Hepatocyte (in vitro differentiated cells): ENCODE measurements at regions not wholly inside any gene's neighbourhood (a gene's known extent, or its start where the extent isn't known, plus 50 kb on each side); places are given as distances from the start of the nearest gene placed in this dataset.

Experiments used
- DNase-seq: peaks from one replicate; pipeline ENCODE4 v3.0.0-alpha.2; 2016; ENCODE audit warnings: low spot score
- H2AFZ ChIP-seq: fragments of 200-600 bp; sonication (generic); 2 replicates; pipeline ENCODE4 v1.6.0; 2016; ENCODE audit warnings: antibody characterized with exemption, mild to moderate bottlenecking
- H3K27ac ChIP-seq: fragments of 200-600 bp; sonication (generic); 2 replicates; pipeline ENCODE4 v1.5.1; 2016; ENCODE audit warnings: mild to moderate bottlenecking
- H3K27me3 ChIP-seq: fragments of 200-600 bp; sonication (generic); 2 replicates; pipeline ENCODE4 v1.6.1; 2016
- H3K36me3 ChIP-seq: fragments of 200-600 bp; sonication (generic); replicated peaks from 2 replicates; pipeline ENCODE4 v1.5.1; 2016; ENCODE audit warnings: low read depth; ENCODE audit not compliant: insufficient read depth
- H3K4me1 ChIP-seq: fragments of 200-600 bp; sonication (generic); 2 replicates; pipeline ENCODE4 v1.5.1; 2016; ENCODE audit warnings: mild to moderate bottlenecking, moderate library complexity; ENCODE audit not compliant: insufficient read depth
- H3K4me2 ChIP-seq: fragments of 200-600 bp; sonication (generic); 2 replicates; pipeline ENCODE4 v1.6.0; 2016
- H3K4me3 ChIP-seq: fragments of 200-600 bp; sonication (generic); 2 replicates; pipeline ENCODE4 v1.5.1; 2016; ENCODE audit warnings: mild to moderate bottlenecking
- H3K79me2 ChIP-seq: fragments of 200-600 bp; sonication (generic); 2 replicates; pipeline ENCODE4 v1.6.0; 2017; ENCODE audit warnings: mild to moderate bottlenecking
- H3K9me2 ChIP-seq: fragments of 200-600 bp; sonication (generic); replicated peaks from 2 replicates; pipeline ENCODE4 v1.6.0; 2017; ENCODE audit warnings: mild to moderate bottlenecking; ENCODE audit not compliant: insufficient read depth
- H3K9me3 ChIP-seq: fragments of 200-600 bp; sonication (generic); 2 replicates; pipeline ENCODE4 v1.5.1; 2016; ENCODE audit warnings: low read depth, mild to moderate bottlenecking
- H4K20me1 ChIP-seq: fragments of 200-600 bp; sonication (generic); 2 replicates; pipeline ENCODE4 v1.6.0; 2016; ENCODE audit warnings: mild to moderate bottlenecking; ENCODE audit not compliant: insufficient read depth, poor library complexity, severe bottlenecking
- EZH2 ChIP-seq: fragments of 200-600 bp; sonication (generic); IDR thresholded peaks from 2 replicates; pipeline ENCODE4 v1.6.1; 2016; ENCODE audit warnings: antibody characterized with exemption, mild to moderate bottlenecking, borderline replicate concordance
- EZH2phosphoT487 ChIP-seq: fragments of 200-600 bp; sonication (generic); IDR thresholded peaks from one replicate; pipeline ENCODE4 v1.6.1; 2018; ENCODE audit warnings: antibody characterized with exemption, mild to moderate bottlenecking, low read depth, moderate library complexity; ENCODE audit not compliant: unreplicated experiment, severe bottlenecking
- WGBS: methylation state at CpG from one replicate; pipeline ENCODE4 v1.1.6; 2016; ENCODE audit warnings: low lambda C conversion rate; ENCODE audit errors: missing lambda C conversion rate; 5-methylcytosine and 5-hydroxymethylcytosine counted together
- TF ChIP-seq, protein P1 (sequence below): fragments of 200-600 bp; sonication (generic); IDR thresholded peaks from 2 replicates; pipeline ENCODE4 v1.5.1; 2016; ENCODE audit warnings: antibody characterized with exemption, mild to moderate bottlenecking; ENCODE audit not compliant: poor library complexity

DNA sequence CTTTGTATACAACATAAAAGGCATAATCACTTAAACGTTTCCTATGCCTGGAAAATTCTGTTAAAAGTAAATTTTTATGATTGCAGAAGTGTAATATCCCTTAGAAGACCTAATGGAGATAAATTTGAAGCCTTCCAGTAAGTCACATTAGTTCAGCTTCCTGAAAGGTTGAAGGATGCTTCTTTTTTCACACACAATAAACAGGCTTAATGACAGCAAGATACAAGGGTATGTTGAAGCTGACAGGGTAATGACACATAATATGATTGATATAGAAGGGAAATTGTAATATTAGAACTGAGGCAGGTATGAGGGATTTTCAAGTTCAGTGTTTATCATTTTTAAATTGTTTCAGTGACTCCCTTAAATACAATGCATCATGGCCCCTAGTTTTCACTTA is 161.8 kb upstream of the NAALADL2 start:
- no peak overlapping the region for H3K27ac ChIP-seq
- H3K9me3 ChIP-seq: no peaks in the 10 kb centered on the region
- DNase-seq: no peak
- H2AFZ ChIP-seq: no peak overlapping the region
- TF ChIP-seq EZH2 (no peak), EZH2phosphoT487 (no peak)
- TF ChIP-seq, protein P1, sequence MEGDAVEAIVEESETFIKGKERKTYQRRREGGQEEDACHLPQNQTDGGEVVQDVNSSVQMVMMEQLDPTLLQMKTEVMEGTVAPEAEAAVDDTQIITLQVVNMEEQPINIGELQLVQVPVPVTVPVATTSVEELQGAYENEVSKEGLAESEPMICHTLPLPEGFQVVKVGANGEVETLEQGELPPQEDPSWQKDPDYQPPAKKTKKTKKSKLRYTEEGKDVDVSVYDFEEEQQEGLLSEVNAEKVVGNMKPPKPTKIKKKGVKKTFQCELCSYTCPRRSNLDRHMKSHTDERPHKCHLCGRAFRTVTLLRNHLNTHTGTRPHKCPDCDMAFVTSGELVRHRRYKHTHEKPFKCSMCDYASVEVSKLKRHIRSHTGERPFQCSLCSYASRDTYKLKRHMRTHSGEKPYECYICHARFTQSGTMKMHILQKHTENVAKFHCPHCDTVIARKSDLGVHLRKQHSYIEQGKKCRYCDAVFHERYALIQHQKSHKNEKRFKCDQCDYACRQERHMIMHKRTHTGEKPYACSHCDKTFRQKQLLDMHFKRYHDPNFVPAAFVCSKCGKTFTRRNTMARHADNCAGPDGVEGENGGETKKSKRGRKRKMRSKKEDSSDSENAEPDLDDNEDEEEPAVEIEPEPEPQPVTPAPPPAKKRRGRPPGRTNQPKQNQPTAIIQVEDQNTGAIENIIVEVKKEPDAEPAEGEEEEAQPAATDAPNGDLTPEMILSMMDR: no peak
- H3K79me2 ChIP-seq: no peaks in the 10 kb centered on the region
- WGBS: 74% methylated on average over 1 of the region's 1 CpG
- no peaks in the 10 kb centered on the region for H3K4me1 ChIP-seq
- H3K9me2 ChIP-seq: no peaks in the 10 kb centered on the region
- H3K4me2 ChIP-seq: no peak overlapping the region
- no peaks in the 10 kb centered on the region for H3K27me3 ChIP-seq
- H3K4me3 ChIP-seq: no peak overlapping the region
- H3K36me3 ChIP-seq: no peaks in the 10 kb centered on the region
- H4K20me1 ChIP-seq: no peaks in the 10 kb centered on the region

DNA sequence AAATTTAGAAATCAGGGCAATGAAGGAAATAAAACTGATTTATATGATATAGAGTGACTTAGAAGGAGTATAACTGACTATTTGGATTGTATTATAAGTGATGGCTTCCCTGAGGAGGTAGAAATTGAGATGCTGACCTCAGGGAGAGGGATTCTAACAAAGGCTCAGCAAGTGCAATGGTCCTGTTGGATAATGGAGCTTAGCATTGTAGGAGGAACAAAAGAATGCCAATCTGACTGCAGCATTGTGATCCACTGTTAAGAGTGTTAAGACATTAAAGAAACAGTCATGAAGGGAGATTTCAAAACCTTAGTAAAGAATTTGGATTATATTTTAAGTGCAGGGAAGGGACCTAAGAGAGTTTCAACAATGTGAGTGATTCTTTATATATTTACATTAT is 158.4 kb upstream of the NAALADL2 start:
- H3K27ac ChIP-seq: no peak overlapping the region
- no peaks in the 10 kb centered on the region for H3K9me2 ChIP-seq
- H3K4me3 ChIP-seq: no peak overlapping the region
- H3K4me2 ChIP-seq: no peak overlapping the region
- TF ChIP-seq EZH2: no peak
- no peak for TF ChIP-seq EZH2phosphoT487
- TF ChIP-seq, protein P1: no peak
- H3K79me2 ChIP-seq: no peaks in the 10 kb centered on the region
- H3K27me3 ChIP-seq: no peaks in the 10 kb centered on the region
- no peaks in the 10 kb centered on the region for H3K9me3 ChIP-seq
- H4K20me1 ChIP-seq: no peaks in the 10 kb centered on the region
- no peaks in the 10 kb centered on the region for H3K4me1 ChIP-seq
- no peaks in the 10 kb centered on the region for H3K36me3 ChIP-seq
- H2AFZ ChIP-seq: no peak overlapping the region
- DNase-seq: no peak

DNA sequence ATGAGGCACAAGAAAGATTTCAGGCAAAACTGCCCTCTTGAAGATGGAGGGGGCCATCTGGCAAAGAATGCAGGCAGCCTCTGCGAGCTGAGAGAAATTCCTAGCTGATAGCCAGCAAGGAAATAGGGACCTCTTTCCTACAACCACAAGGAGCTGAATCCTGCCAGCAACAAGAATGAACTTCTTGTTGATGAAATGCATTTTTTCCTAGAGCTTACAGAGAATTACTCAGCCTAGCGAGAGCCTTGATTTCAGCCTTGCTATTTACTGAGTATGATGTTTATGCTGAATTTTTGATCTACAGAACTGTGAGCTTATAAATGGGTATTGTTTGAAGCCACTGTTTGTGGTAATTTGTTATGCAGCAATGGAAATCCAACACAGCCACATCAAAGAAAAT is 148.5 kb upstream of the NAALADL2 start:
- Histone ChIP-seq H3K27ac (no peak overlapping the region), H3K4me3 (no peak overlapping the region), H3K9me2 (no peaks in the 10 kb centered on the region), H2AFZ (no peak overlapping the region), H3K36me3 (no peaks in the 10 kb centered on the region), H3K79me2 (no peaks in the 10 kb centered on the region), H4K20me1 (no peaks in the 10 kb centered on the region), H3K4me1 (no peaks in the 10 kb centered on the region), H3K27me3 (no peaks in the 10 kb centered on the region), H3K4me2 (no peak overlapping the region), H3K9me3 (no peaks in the 10 kb centered on the region)
- 75% methylated on average over 2 of the region's 2 CpGs for WGBS
- TF ChIP-seq, protein P1: no peak
- TF ChIP-seq EZH2phosphoT487 (no peak), EZH2 (no peak)
- no peak for DNase-seq

DNA sequence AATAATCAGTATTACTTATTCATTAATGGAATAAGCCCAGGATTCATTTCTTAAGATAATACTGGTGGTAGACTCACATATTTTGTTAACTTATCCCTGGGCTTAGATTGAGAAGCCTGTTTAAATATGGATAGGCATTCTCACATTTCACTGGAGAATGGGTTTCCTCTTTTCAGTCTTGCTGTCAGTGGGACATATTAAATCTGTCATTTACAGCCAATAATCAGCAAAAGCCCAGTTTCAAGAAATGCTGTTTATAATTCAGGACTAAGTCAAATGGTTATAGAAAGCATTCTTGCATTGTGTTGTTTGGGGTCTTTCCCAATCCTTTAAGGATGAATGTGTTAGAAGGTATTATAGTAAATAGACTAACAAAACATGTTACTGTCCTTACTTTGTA is 143.7 kb upstream of the NAALADL2 start:
- Histone ChIP-seq H3K27me3 (no peaks in the 10 kb centered on the region), H4K20me1 (no peaks in the 10 kb centered on the region), H3K27ac (no peak overlapping the region), H3K9me3 (no peaks in the 10 kb centered on the region), H3K4me1 (no peaks in the 10 kb centered on the region), H2AFZ (no peak overlapping the region), H3K36me3 (no peaks in the 10 kb centered on the region), H3K4me2 (no peak overlapping the region), H3K4me3 (no peak overlapping the region), H3K79me2 (no peaks in the 10 kb centered on the region), H3K9me2 (no peaks in the 10 kb centered on the region)
- no peak for DNase-seq
- TF ChIP-seq EZH2: no peak
- TF ChIP-seq, protein P1: no peak
- no peak for TF ChIP-seq EZH2phosphoT487
